SHP77 (cell line): ENCODE measurements at regions not wholly inside any gene's neighbourhood (a gene's known extent, or its start where the extent isn't known, plus 50 kb on each side); places are given as distances from the start of the nearest gene placed in this dataset.
"Not testable (repeated sequence)": the region's sequence is repeated elsewhere in the genome, so short reads cannot be mapped to it uniquely, and the experiment has no call there.

ENCODE experiments used
- DNase-seq, 2 experiments: peaks; one replicate each; lab custom pipeline; 2025; lab: John Stamatoyannopoulos, UW

GRCh38 chr4:138393886-138394610, 151.9 kb upstream of the SLC7A11 start:
- no peak for DNase-seq

DNA sequence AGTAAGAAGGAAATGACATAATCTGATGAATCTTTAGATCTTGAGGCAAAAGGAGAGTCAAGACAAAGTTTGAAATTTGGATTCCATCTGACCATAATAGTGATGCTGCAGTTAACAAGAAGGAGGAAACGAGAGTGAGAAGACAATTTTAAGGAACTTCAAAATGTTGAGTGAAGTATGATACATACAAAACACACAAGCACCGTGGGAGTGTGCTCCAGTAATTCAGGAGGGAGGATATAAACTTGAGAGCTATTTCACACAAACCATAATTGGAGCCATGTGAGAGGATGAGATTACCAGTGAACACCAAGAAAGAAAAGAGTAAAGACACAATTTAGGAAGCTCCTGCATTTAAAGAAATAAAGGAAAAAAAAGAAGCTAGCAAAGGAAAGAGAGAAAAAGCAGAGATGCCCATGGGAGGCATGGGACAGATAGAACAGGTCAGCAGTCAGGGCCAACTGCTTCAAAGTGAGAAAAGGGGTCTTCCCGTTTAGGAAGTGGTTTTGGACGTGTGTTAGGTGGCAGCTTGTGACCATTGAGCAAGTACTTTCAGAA, 150.7 kb upstream of the SLC7A11 start:
- no peak for DNase-seq

DNA sequence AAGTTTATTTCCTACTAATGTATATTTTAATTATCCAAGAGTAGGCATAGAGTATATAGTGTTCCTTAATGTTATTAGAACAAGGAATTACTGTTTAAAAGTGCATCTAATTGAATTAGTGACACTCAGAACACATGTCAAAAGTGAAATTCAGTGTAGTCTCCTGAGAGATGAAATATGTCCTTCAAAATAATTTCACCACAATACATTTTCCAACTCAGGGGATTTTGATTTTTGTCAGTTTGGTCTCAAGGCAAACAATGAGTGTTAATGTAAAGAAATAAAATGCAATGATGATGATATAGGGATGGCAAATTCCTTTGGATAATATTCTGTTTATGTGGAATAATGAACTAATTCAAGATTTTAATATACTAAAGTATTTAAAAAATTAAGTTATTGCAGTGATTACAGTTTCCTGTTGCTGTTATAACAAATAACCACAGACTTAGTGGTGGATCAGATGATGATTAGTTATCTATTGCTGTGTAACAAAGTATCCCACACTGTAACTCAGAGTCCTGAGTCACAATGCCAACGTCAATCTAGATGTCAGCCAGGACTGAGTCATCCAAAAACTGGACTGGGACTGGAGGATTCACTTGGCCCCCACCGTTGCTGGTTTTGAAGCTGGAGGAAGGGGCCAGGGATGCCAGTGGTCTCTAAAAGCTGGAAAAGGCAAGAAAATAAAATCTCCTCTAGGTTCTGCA, 148.0 kb upstream of the SLC7A11 start:
- DNase-seq = no peak

- DNase-seq = no peak
Observed at GRCh38 chr4:138374947-138375346, 132.8 kb upstream of the SLC7A11 start.

DNA sequence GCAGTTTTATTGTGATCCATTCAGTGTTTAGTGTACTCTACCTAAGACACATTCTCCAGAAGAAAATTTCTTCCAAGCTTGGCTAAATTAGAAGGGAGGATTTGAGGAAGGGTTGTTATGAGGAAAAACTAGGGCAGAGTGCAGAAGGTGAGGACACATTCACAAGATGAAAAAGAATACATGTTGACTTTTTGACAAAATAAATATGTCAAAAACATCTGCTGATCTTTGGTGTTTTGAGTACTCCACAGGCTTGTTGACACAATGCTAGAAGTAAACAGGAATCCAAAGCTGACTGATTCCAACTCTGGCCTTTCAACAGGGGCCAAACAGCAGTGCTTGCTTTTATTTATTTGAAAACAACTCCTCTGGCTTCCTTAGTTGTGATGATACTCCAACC, 125.8 kb upstream of the SLC7A11 start:
- DNase-seq = no peak

- DNase-seq = not testable (repeated sequence)
Observed at GRCh38 chr4:138352446-138352845, 110.3 kb upstream of the SLC7A11 start.

- no peak for DNase-seq
Observed at GRCh38 chr4:138348055-138348454, 105.9 kb upstream of the SLC7A11 start.

- DNase-seq = no peak
Observed at GRCh38 chr4:138347561-138347960, 105.4 kb upstream of the SLC7A11 start.

- no peak for DNase-seq
Observed at GRCh38 chr4:138344851-138345250, 102.7 kb upstream of the SLC7A11 start.

GRCh38 chr4:138344054-138344453, 101.9 kb upstream of the SLC7A11 start:
- DNase-seq = no peak

GRCh38 chr4:138341739-138342415, 99.7 kb upstream of the SLC7A11 start:
- DNase-seq = no peak

DNA sequence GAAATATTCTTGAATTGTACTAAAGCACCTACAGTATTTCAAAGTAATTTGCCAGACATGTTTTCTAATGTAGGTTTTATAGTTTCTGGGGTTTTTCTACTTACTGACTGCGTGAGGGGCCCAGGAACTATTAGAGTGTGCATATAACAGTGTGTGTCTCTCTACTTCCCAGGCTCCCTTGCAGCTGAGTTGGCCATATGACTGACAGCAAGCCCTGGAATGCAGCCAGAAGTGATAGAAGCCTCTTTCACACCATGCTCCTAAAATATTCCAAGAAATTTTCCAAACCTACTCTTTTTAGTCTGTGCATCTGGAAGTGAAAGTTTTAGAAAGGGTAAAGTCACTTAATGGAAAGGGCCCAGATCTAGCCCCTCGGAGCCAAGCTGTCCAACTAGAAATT, 96.7 kb upstream of the SLC7A11 start:
- DNase-seq = no peak

DNA sequence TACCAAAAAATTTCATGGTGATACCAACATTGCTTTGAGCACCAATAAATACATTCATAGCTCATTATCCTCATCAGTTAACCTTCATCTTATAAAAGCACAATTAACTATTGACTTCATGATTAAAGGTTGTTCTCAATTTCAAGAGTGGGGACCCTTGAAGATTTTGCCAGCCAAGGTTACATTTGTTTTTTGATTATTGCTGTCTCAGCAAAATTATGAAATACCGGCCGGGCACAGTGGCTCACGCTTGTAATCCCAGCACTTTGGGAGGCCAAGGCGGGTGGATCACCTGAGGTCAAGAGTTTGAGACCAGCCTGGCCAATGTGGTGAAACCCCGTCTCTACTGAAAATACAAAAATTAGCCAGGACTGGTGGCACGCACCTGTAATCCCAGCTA, 96.1 kb upstream of the SLC7A11 start:
- not testable (repeated sequence) for DNase-seq

DNA sequence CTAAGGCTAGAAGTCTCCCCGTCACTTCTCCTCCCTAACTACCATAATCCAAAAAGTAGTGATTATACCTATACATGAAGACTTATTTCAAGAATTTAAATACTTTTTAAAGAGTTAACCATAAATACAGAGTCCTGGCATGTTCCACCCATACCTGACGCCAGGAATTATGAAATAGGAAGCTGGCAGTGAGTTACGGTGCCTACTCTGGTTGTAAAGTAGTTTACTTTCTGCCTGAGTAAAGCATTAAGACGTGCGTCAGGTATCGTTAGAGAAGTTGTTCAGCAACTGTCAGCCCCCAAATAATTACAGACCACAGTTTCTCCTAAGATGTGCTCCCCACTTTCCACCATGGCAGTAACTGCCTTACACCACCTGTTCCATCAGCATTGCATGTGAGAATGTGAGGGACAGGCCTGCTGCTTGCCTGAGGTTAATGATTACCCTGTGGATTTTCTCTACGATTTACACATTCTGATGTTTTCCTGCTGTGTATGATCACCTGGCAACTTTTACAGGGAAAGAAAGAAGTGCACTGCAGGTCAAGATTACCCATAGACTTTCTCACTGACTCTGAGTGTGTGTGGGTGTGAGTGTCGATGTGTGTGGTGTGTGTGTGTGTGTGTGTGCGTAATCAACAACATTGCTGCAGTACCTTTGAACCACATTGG, 92.3 kb upstream of the SLC7A11 start:
- no peak for DNase-seq

GRCh38 chr4:138332415-138332814, 90.3 kb upstream of the SLC7A11 start:
- DNase-seq = not testable (repeated sequence)

DNA sequence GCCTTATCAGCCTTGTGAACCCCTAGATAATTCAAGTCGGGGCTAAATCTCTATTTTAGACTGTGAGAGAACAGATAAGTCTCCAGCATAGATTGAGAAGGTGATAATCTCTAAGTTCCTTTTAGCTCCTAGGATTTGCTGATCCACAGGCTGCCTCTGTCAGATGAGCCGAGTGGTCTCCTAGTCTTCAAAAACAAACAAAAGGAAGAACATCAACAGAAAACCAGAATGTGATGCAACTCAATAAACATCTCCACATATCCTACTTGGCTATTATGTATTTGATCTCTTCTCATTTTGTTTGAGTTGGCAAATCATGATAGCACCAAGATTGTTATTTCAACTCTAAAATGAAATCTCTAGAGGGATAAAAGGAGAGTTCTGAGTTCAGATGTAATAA, 88.4 kb upstream of the SLC7A11 start:
- DNase-seq = no peak

DNA sequence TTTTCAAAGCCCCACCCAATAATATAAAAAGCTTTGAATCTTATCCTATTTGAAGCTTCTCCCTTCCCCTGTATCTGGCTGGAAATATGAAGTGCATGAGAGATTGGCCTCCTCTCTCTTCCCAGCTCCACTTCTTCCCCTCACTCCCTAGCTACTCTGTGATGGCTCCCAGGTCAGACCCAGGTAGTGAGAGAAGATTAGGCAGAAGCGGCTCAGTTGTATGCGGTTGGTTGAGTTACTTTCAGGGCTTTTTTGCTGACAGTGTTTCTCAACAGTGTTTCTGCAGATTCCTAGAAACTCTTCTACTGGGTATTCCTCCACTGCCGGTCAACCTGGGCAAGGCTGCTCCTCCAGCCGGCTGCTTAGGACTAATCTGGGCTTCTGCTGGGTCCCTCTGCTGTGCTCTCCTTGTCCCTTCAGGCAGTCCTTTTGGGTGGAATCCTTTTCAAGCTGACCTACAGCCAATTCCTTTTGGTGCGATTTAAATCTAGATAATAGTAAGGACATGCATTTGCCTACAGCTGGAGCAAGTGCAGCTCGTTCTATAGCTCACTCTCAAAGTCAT, 87.4 kb upstream of the SLC7A11 start:
- DNase-seq = no peak

DNA sequence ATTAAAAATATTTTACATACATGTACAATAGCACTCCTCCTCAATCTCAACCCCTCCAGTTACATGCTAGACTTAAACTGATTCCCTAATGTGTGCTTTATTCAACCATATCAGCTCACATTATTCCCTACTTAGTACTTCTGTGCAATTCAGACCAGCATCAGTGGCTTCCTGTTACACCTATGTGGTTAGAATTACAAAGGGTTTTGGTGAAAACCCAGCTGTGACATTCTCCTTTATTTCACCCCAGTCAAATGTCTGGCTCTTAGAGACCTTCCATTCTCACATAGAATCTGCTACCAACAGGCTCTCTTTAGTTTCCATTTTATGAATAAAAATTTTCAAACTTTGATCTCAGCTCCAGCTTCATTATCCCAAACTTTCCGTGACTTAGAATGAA, 85.2 kb upstream of the SLC7A11 start:
- no peak for DNase-seq

DNA sequence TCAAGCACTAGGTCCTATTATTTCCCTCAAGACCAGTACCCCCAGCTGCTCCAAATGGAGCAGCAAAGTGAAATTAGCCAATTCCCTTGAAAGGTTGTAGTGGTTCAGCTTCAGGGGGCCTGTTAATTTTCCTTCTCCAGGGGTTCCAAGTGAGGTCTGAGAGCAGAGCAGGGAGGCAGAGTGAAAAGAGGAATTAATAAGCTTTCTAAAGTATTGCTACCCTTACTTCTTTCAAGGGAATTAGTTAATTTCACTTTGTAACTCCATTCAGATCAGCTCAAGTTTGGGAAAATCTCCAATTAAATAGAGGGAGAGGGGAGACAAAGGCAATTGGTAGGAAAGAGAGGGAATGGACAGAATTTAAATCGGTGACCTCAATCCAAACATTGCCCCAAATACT, 78.7 kb upstream of the SLC7A11 start:
- no peak for DNase-seq

DNA sequence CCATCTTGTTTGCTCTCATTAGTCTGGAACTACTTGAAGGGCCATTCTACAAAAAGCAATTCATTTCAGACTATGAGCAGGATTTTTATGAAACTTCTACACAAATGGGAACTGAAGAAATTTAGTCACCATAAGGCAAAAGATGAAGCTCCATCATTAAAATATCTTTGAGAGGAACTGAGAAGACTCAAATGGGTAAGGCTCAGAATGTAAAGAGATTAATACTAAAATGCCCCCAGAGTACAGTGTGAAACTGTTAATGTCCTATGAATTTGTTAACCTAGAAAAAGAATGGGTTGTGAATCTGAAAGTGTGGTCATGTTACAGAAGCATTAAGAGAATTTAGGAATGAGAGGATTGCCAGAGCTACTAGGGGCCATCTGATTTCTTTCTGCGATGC, 77.9 kb upstream of the SLC7A11 start:
- no peak for DNase-seq

DNA sequence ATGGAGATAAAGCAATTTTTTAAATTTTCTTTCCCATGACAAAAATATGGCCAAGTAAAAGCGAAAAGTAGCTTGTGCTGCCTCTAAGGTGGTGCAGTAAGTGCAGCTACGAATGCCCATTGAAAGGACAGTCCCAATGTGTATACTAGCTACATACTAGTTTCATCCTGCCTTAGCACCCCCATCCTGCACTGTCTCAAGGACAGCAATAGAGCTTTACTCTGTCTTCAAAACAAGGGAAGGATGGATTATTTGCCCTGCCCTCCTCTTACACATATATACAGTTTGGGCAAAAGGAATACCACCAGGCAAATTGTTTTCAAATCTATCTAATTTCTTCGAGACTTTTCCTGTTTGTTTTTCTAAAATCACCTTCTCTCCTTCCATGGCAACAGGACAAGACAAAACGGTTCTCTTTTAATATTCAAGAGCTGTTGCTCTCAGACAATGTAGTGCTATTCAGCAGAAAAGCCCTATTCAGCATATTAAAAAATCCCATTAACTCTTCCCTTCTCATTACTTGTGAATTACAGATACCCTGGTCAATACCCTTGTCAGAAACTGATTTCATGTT, 75.1 kb upstream of the SLC7A11 start:
- no peak for DNase-seq

GRCh38 chr4:138312536-138312911, 70.4 kb upstream of the SLC7A11 start:
- no peak for DNase-seq
